ENCODE measurements at regions not wholly inside any gene's neighbourhood (a gene's known extent, or its start where the extent isn't known, plus 50 kb on each side); places are given as distances from the start of the nearest gene placed in this dataset.

DNA sequence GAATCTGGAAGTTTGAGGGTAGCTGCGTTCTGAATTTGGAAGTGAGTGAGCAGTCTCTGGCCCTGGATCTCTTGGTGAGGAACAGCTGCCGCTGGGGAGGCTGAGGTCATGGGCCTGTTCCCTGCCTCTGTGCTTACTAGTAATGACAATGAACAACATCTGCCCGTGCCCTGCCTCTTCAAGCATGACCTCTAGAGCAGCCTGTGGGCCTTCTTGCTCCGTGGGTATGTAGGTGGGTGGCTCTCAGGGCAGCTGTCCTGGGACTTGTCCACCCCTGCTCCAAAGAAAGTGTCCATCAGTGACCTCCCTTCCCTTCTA is 186.2 kb downstream of the CXCL12 start:
- DNase-seq (ENCODE audit: low read depth in 2 of 2), result no peak

DNA sequence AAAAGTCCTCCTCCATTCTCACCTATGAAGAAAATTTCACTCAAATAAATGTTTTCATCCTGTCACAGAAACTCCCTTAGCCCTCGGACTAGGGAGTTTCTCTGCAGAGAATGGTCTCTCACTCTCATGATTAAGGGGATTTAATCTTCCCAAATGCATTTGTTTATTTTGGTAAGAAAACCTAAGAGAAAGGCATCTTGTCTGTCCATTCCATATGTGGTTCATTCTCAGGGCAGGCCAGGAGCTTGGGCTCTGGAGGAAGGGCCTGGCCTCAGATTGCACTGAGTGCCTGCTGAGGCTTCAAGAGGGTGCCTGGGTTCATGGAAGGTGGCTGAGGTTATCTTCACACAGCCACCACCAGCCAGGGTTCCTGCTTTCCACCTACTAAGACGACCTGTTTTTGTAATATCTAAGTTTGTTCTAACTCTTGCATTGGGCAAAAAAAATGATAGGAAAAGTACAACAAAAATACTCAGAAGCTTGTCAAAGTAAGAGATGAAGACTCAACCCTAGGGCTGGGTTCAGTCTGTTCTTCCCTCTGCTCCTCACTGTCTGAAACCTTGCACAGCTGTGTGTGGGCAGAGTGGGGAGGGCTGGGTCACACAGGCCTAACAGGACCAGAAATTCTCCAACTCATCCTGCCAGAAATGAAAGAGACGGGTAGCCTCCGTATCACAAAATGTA is 186.7 kb downstream of the CXCL12 start:
- DNase-seq (ENCODE audit: low read depth in 2 of 2), result no peak

DNA sequence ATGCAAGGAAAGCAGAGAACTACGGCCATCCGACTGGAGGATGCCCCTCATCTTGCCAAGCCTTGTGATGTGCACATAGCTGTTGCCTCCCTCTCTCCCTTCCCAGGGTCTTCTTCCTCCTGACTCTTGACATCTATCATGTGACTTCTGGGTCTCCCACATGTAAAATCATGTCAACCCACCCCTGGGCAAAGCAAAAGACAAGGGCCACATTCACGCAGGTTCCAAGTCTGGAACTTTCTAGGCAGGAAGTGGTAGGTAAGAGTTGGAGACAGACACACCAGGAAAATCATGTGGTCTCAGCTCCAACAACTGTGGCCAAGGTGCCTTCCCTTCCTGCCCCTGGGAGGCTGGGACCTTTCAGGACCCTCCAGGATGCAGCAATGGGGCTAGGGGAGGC is 187.3 kb downstream of the CXCL12 start:
- DNase-seq (ENCODE audit: low read depth in 2 of 2), result no peak

DNA sequence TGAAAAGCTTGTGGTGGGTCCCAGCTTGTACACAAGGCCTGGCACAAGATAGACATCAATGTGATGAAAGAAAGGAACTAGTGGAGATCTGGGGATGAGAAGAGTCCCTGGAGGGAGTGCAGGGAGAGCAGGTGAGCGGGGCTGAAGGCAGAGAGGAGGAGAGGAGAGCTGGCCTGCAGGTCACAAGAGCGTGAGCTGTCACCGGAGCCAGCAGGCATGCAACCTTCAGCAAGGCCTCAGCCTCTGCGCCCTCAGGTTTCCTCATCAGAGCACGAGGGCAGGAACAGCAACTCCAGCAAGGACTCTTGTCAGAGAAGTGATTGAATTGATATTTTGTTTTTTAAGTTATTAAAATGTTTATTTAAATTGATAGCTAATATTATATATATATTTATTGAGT is 188.6 kb downstream of the CXCL12 start:
- no peak for DNase-seq (ENCODE audit: low read depth in 2 of 2)

DNA sequence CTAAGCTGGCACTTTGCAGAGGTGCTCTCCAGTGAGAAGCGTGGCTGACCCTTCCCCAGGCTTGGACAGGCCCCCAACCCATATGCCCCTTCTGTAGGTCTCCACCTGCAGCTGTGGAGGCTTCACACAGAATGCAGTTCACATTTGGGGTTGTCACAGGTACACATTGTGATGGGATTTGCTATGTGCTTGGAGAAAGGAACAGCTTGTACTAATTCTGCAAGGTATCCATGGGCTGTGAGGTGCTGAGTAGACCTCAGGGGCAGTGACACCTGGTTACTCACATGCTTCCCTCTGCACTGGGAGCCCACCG is 188.9 kb downstream of the CXCL12 start:
- no peak for DNase-seq (ENCODE audit: low read depth in 2 of 2)

DNA sequence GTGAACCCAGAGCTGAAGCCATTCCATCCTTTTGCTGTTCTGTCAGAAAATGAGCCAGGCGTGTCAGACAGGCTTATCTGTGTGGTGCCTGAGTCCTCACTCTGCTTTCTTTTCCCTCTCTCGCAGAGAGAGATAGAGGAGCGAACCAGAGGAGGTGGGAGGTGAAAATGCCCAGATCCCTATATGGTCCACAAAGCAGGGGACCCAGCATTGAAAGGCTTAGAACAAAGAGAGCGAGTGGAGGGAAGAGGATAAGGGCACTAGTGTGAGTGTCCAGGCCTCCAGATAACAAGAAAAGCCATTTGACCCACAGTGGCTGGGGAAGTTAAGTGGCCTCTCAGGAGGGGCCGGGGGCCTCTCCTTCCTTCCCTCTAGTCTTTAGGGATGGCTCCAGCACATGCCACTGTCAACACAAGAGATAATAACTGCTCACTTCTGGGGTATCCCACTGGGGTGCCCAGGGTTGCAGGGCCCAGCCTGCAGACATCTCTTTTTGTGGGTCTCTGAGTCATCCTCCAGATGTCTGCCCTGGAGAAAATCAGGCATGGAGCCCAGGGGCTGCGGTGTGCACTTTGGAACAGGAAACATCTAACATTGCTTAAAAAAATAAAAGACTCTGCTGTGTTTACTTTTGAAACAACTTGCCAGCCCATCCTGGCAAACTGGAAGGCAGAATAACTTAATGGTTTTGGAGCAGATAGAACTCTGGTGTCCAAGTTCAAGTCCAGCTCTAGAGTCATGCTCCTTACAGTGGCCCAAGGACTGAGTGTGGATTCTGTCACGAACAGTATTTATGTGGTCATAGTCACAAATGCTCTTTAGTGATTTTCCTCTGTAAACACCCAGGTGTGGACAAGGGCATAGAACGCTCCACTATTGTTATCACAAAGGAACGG is 189.5 kb downstream of the CXCL12 start:
- DNase-seq (ENCODE audit: low read depth in 2 of 2), result no peak

DNA sequence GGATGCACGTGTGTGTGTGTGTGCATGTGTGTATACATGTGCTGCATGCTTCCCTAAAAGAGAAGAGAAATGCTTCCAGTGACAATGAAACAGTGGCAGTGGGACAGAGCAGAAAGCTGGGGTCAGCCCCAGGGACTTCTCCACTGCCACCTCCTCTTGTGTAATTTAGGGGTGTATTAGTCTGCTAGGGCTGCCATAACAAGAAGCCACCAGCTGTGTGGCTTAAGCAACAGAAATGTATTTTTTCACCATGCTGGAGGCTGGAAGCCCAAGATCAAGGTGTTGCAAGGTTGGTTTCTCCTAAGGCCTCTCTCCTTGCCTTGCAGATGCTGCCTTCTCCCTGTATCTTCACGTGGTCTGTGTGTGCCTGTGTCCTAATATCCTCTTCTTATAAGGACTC is 190.5 kb downstream of the CXCL12 start:
- DNase-seq (ENCODE audit: low read depth in 2 of 2), result no peak

DNA sequence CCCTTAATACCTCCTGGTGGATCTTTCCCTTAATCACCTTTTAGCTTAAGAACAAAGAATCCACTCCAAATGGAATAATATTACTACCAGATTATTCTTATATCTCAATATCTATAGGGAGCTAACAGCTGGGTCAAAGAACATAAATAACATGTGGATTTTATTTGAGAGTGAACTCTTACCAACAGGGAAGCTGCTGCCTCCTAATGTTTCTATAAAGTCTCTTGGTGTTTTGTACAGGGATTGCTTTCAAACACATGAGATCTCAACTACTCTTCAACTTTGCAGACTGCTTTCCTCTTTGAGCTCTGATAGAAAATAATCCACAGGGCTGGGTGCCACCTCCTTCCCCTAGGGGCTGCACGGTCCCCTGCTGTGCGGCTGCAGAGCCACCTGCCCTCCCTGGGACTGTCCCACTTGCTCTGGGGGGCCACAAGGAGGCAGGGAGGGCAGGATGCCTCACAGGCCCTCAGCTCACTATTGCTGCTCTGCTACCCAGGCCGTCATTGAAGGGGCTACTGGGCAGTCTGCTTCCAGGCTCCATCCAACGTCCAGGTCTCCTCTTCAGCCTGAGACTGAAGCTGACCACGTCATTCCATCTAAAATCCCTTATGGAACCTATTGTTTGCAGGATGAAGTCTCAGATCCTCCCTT is 191.2 kb downstream of the CXCL12 start:
- no peak for DNase-seq (ENCODE audit: low read depth in 2 of 2)

DNA sequence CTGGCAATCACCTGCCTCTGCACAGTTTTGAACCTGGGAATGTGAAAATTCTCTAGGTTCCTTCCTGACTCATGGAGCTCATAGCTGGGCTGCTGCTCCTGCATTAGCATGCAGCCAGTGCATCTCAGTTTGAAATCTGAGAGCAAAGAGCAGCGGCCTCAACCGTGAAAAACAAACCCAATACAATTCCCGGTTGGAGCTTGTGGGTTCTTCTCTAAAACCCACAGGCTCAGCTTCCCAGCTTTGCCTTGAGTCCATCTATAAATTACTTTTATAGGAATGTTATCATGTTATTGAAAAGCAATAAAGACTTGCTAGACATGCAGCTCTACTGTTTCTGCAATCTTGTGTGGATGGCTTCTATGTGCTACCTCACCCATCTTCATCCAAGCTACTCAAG is 191.7 kb downstream of the CXCL12 start:
- no peak for DNase-seq (ENCODE audit: low read depth in 2 of 2)

DNA sequence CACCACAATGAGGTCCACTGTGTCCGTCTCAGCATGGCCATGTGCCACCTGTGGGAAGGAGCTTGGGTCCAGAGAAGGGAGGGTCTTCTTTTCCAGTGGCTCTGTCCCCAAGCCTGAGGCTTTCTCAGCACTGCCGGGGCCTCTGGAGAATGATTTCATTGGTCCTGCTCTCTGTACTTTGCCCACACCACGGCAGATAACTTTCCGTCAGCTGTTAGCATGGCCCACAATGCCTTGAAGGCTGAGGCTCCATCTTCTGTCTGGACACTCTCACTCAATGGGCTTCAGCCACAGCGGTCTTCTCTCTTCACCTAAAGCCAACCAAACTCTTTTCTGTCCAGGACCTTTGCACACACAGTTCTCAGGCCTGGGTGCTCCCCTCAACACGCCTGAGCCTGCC is 192.5 kb downstream of the CXCL12 start:
- DNase-seq (ENCODE audit: low read depth in 2 of 2), result no peak

DNA sequence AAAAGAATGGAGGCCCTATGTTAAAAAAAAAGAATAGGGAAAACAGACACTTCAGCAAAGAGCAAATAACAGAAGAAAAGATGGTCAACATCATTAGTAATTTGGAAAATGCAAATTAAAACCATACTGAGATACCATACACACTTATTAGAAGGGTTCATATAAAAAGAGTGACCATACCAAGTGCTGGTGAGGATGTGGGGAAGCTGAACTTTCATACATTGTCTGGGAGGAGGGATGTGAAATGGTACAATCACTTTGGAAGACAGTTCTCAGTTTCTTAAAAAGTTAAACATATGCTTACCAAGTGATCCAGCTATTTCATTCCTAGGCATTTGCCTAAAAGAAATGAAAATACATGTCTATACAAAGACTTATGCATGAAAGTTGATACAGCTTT is 194.4 kb downstream of the CXCL12 start:
- no peak for DNase-seq (ENCODE audit: low read depth in 2 of 2)

DNA sequence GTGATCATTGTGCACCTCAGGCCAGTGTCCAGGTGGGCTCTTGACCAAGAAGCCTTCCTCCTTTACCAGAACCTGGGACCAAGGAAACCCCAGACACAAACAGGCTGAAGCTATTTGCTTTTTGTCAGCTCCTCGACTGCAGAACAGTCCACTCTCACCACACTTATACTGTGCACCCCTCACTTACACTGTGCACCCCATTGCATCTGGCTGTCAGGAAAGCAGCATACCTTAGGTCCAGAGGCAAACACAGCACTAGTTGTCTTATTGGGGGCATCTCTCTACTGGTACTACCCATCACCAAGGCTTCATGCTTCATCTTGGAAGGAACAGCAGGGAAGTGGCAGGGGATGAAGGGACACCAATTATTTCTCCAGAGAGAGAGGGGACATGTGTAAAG is 198.1 kb downstream of the CXCL12 start:
- no peak for DNase-seq (ENCODE audit: low read depth in 2 of 2)

DNA sequence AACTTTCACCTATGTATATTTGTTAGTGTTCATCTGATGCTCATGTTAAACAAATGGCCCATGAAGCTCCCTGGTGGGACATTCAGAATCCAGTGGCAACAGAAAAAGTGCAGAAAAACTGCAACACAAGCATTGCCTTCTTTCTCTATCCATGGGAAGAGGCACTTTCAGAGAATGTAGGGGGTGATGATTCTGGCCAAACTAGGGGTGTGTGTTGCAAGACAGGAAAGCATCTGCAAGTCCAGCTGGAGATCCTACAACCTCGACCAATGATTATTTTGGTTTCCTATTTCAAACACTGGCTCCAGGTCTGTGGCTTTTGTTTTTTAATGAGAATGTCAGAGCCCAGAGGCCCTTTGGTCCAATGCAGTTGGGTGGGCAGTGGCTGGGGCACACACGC is 198.7 kb downstream of the CXCL12 start:
- no peak for DNase-seq (ENCODE audit: low read depth in 2 of 2)

DNA sequence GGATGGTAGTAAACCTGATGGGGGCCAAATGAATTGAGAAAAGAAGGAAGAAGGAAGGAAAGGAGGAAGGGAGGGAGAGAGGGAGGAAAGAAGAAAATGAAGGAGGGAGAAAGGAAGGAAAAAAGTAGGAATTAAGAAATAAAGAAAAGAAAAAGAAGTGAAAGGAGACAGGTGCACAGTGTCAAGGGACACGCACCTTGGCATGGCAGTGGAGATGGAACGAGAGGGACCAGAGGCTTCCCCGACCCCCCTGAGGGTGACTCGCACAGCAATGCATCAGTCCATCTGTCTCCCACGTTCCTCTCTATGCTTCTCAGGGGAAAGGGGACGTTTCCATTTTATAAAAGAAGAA is 199.6 kb downstream of the CXCL12 start:
- DNase-seq (ENCODE audit: low read depth in 2 of 2), result no peak

DNA sequence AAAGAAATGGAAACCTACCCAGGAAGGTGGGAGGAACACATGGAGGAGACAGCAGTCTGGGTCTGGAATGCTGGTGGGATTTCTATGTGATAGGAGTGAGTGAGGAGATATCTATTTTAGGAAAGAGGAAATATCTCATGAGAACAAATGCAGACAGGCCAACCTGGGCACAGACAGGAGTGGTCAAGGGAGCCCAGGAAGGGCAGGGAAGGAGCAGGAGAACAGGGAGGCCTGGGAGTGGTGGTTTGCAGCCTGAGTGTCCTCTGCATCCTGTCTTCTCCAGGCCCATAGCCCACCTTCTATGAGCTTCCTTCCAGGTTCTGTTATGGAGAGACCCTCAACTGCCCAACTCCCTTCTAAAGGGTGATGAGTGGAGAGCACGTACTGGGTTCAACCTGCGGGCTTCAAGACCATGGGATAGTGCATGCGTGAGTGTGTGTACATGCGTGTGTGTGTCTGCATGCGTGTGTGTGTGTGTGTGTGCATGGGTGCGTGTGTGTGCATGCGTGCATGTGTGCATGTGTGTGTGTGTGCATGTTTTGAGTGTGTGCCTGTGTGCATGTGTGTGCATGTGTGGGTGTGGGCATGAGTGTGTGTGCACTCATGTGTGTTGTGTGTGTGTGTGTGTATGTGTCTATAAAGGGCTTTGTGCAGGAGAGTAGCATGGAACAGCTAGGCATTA is 200.1 kb downstream of the CXCL12 start:
- no peak for DNase-seq (ENCODE audit: low read depth in 2 of 2)

DNA sequence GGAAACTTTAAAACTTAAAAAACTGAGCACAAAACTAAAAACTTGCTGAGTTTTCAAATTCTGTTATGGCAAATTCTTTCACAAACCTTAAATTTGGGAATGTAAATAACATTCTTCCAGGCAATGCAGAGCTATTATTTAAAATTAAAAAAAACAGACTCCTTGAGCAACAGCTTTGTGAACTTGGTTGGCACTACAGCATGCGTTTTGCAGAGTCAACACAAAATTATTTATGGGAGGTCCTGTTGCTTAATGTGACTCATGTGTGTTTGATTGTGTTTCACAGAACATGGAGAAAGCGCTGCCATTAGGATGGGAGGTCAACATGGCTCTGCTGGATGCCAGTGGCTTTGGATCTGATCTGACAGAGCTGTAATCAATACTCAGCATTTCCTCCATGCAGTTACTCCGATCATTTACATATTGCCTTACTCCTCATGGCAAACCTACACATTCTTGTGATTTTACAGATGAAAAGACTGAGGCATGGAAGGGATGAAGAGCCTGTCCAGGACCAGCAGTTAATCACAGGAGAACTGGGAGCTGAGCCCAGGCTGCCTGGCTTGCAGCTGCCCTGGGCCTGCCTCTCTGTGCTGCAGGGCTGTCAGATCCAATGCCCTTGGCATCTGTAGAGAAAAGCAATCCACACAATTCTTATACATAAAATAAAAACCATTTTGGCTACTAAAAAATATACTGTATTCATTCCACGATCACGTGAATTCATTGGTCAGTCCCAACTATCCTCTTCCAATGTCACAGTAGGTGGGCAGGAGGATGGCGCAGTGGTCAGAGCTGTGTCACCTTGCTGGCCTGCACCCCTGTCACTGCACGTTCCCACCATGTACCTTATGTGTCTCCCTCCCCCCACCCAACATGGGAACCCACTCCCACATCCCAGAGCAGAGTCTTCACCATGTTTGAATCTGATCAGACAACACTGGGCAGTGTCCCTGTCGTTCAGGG is 200.9 kb downstream of the CXCL12 start:
- no peak for DNase-seq (ENCODE audit: low read depth in 2 of 2)

DNA sequence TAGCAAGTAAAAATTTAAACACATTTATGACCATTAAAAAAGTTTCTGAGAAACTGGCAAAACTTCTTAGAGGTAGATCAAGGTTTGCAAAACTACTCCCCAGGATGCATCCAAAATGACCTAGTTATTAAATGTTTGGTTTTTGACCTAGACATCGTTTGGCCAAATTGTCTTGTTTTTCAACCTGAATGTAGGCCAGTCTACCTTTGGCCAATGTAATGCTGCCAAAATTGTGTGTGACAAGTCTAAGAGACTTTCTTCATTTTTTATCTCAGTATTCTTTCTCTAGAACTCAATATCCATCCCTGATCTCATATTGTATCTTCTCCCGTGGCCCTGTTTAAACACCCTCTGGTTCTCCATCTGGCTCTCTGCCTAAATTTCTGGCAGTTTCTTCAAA is 202.0 kb downstream of the CXCL12 start:
- DNase-seq (ENCODE audit: low read depth in 2 of 2), result no peak

DNA sequence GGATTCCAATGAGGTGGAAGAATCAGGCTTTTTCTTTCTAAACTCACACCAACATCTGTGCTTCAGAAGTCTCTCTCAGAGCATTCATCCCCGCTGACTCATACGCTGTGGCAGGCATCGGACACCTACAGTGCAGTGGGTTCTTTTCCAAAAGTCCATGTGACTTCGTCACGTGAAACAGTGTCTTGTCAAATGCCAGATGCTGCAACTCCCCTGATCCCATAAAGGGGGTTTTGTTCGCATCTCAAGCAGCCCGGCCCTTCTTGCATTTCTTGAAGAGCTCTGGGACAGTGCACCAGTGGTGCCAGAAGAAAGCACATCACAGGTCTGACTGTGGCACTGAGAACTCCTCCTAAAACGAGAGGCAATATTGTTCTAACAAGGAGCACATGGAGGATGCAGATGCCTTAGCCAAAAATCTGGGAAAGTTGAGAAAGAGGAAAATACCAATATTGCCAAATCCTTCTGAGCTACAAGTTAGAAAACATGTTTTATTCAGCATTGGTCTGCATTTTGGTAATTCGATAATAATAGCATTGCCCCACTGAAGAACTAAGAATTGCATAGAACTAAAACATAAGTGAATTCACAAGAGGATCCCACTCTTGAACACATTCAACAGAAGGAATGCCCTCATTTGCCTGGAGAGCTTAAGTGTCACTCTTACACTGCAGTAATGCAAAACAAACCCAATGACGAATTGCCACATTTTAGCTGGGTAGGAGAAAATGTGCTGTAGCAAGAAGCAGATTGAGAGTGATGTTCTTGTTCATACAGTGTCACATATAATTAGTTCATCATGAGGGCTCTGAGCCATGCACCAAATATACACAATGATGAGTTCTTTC is 204.4 kb downstream of the CXCL12 start:
- no peak for DNase-seq (ENCODE audit: low read depth in 2 of 2)

DNA sequence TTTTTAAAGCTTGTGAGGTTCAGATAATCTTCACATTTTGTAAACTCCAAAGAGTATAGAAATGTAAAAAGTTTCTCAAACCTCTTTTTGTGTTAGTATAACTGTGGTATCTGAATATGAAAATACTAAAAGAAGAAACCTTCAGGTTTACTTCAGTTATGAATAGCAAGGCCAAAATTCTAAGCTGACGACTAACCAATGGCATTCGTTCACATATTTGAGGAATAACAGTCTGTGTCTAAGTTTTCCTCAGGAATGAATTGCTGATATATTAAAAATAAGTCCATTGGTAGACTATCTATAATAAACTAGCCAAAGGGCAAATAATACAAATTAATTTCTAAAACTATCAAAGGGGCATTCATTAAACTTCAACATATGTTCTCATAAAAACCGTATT is 206.0 kb downstream of the CXCL12 start:
- DNase-seq (ENCODE audit: low read depth in 2 of 2), result no peak

DNA sequence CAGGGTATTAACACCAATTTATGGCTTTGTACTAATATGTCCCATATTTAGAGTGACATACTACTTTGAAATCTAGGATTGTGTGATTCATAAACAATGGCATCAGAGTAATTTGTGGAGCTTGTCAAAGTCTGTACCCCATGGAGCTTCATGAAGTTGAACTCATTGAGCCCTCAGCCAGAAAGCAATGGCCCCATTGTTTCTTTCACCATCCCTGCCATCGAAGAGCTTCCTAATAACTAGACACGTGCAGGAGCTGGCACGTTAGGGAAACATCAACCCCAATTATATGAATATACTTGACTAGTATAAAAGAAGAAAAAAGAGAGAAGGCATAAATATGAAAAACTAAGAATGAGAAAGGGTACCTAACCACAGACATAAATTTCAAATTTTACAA is 206.6 kb downstream of the CXCL12 start:
- DNase-seq (ENCODE audit: low read depth in 2 of 2), result no peak

DNA sequence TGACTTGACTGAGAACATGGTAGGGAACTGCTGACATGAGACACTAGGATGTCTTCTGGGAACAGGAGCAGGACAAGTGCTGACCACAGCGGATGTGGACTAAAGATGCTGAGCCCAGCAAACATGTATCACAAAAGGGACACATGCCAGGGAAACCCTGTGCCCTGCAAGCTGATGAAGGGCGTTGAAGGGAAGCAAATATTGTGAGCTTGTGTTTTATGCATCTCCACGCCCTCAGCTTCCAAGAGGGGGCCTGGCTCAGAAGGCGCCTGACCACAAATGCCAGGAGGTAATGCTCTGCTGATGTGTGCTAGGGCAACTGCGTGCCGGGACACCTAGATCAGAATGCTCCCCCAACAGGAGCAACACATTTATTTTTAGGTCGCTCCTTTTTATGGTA is 207.3 kb downstream of the CXCL12 start:
- DNase-seq (ENCODE audit: low read depth in 2 of 2), result no peak

Data from stimulated activated CD8-positive, alpha-beta memory T cell treated with anti-CD3 and anti-CD28 coated beads, Interleukin-2, amount 100 ng/mL, for 48 hours (primary cell).